ENCODE measurements at regions not wholly inside any gene's neighbourhood (a gene's known extent, or its start where the extent isn't known, plus 50 kb on each side); places are given as distances from the start of the nearest gene placed in this dataset.

GRCh38 chr2:217647925-217648324 is 354.9 kb downstream of the TNS1 start:
- H3K9me3 ChIP-seq (replicated peaks in 1 of 2; ENCODE audit: control insufficient read depth in 2 of 2, insufficient read depth in 1 of 2, low read depth in 1 of 2, low read length in 2 of 2), result no peaks in the 10 kb centered on the region
- no peaks in the 10 kb centered on the region for H3K27me3 ChIP-seq (ENCODE audit: control insufficient read depth in 3 of 3, insufficient read depth in 3 of 3, low read depth in 1 of 3, low read length in 3 of 3)
- no peak overlapping the region for H3K4me3 ChIP-seq (ENCODE audit: low read length in 2 of 2)
- H3K79me1 ChIP-seq (ENCODE audit: low read depth, low read length), result no peaks in the 10 kb centered on the region
- H2BK5ac ChIP-seq (ENCODE audit: low read length), result no peak overlapping the region
- no peak overlapping the region for H3K4me2 ChIP-seq (ENCODE audit: insufficient read depth, low read length, poor library complexity, severe bottlenecking)
- H4K8ac ChIP-seq (ENCODE audit: low read depth, low read length), result no peak overlapping the region
- no peak overlapping the region for H3K18ac ChIP-seq (ENCODE audit: low read length)
- DNase-seq (ENCODE audit: low spot score), result no peak
- peaks cover 0 to 7% of the 10 kb centered on the region in 2 donors for H3K4me1 ChIP-seq (ENCODE audit: control insufficient read depth in 2 of 2, insufficient read depth in 1 of 2, low read depth in 1 of 2, low read length in 2 of 2)
- H3K4ac ChIP-seq (ENCODE audit: low read length), result no peak overlapping the region
- no peak overlapping the region for H2BK12ac ChIP-seq (ENCODE audit: low read length)
- no peak overlapping the region for H3K9ac ChIP-seq (ENCODE audit: low read depth, low read length, poor library complexity)
- no peak overlapping the region for H2AFZ ChIP-seq (ENCODE audit: low read length)
- H2BK120ac ChIP-seq (ENCODE audit: low read depth, low read length), result no peak overlapping the region
- H4K91ac ChIP-seq (ENCODE audit: low read depth, low read length, poor library complexity), result no peak overlapping the region
- H3K14ac ChIP-seq (ENCODE audit: low read length), result no peak overlapping the region
- no peak overlapping the region for H2AK5ac ChIP-seq (ENCODE audit: low read depth, low read length)
- no peak overlapping the region for H3K27ac ChIP-seq (replicated peaks; ENCODE audit: low read length)
- H2BK15ac ChIP-seq (ENCODE audit: low read length), result no peak overlapping the region
- no CpG with 5 or more reads among the region's 2 CpGs for WGBS, 2 donors (ENCODE audit: extremely low coverage in 2 of 2, insufficient read length in 2 of 2, insufficient replicate concordance in 1 of 2)
- H3K23ac ChIP-seq (ENCODE audit: low read depth, low read length, poor library complexity), result no peak overlapping the region
- no peaks in the 10 kb centered on the region for H3K36me3 ChIP-seq (replicated peaks in 1 of 2; ENCODE audit: control insufficient read depth in 2 of 2, insufficient read depth in 2 of 2, low read length in 2 of 2)

GRCh38 chr2:217647226-217647625 is 355.6 kb downstream of the TNS1 start:
- H2AK5ac ChIP-seq (ENCODE audit: low read depth, low read length), result no peak overlapping the region
- H3K4me2 ChIP-seq (ENCODE audit: insufficient read depth, low read length, poor library complexity, severe bottlenecking), result no peak overlapping the region
- H2BK5ac ChIP-seq (ENCODE audit: low read length), result no peak overlapping the region
- no peak overlapping the region for H3K27ac ChIP-seq (replicated peaks; ENCODE audit: low read length)
- H3K79me1 ChIP-seq (ENCODE audit: low read depth, low read length), result no peaks in the 10 kb centered on the region
- H3K4me3 ChIP-seq (ENCODE audit: low read length in 2 of 2), result no peak overlapping the region
- no peak overlapping the region for H3K23ac ChIP-seq (ENCODE audit: low read depth, low read length, poor library complexity)
- no peak overlapping the region for H3K4ac ChIP-seq (ENCODE audit: low read length)
- H3K27me3 ChIP-seq (ENCODE audit: control insufficient read depth in 3 of 3, insufficient read depth in 3 of 3, low read depth in 1 of 3, low read length in 3 of 3), result no peaks in the 10 kb centered on the region
- no peak overlapping the region for H4K8ac ChIP-seq (ENCODE audit: low read depth, low read length)
- no peak overlapping the region for H4K91ac ChIP-seq (ENCODE audit: low read depth, low read length, poor library complexity)
- H3K14ac ChIP-seq (ENCODE audit: low read length), result no peak overlapping the region
- no peak for DNase-seq (ENCODE audit: low spot score)
- no peak overlapping the region for H2AFZ ChIP-seq (ENCODE audit: low read length)
- no peak overlapping the region for H2BK120ac ChIP-seq (ENCODE audit: low read depth, low read length)
- no peaks in the 10 kb centered on the region for H3K9me3 ChIP-seq (replicated peaks in 1 of 2; ENCODE audit: control insufficient read depth in 2 of 2, insufficient read depth in 1 of 2, low read depth in 1 of 2, low read length in 2 of 2)
- H3K9ac ChIP-seq (ENCODE audit: low read depth, low read length, poor library complexity), result no peak overlapping the region
- no peak overlapping the region for H2BK15ac ChIP-seq (ENCODE audit: low read length)
- no peaks in the 10 kb centered on the region for H3K36me3 ChIP-seq (replicated peaks in 1 of 2; ENCODE audit: control insufficient read depth in 2 of 2, insufficient read depth in 2 of 2, low read length in 2 of 2)
- no peak overlapping the region for H2BK12ac ChIP-seq (ENCODE audit: low read length)
- H3K18ac ChIP-seq (ENCODE audit: low read length), result no peak overlapping the region
- peaks cover 0 to 7% of the 10 kb centered on the region in 2 donors for H3K4me1 ChIP-seq (ENCODE audit: control insufficient read depth in 2 of 2, insufficient read depth in 1 of 2, low read depth in 1 of 2, low read length in 2 of 2)

- Histone ChIP-seq H3K4ac (ENCODE audit: low read length) (no peak overlapping the region), H3K27ac (replicated peaks; ENCODE audit: low read length) (no peak overlapping the region), H3K23ac (ENCODE audit: low read depth, low read length, poor library complexity) (no peak overlapping the region), H3K4me2 (ENCODE audit: insufficient read depth, low read length, poor library complexity, severe bottlenecking) (no peak overlapping the region), H3K4me3 (ENCODE audit: low read length in 2 of 2) (no peak overlapping the region), H2BK120ac (ENCODE audit: low read depth, low read length) (no peak overlapping the region), H2BK12ac (ENCODE audit: low read length) (no peak overlapping the region), H3K9ac (ENCODE audit: low read depth, low read length, poor library complexity) (no peak overlapping the region), H3K79me1 (ENCODE audit: low read depth, low read length) (no peaks in the 10 kb centered on the region), H4K8ac (ENCODE audit: low read depth, low read length) (no peak overlapping the region), H3K27me3 (ENCODE audit: control insufficient read depth in 3 of 3, insufficient read depth in 3 of 3, low read depth in 1 of 3, low read length in 3 of 3) (no peaks in the 10 kb centered on the region), H3K14ac (ENCODE audit: low read length) (no peak overlapping the region), H3K4me1 (ENCODE audit: control insufficient read depth in 2 of 2, insufficient read depth in 1 of 2, low read depth in 1 of 2, low read length in 2 of 2) (peaks cover 0 to 7% of the 10 kb centered on the region in 2 donors), H3K18ac (ENCODE audit: low read length) (no peak overlapping the region), H2BK15ac (ENCODE audit: low read length) (no peak overlapping the region), H2AFZ (ENCODE audit: low read length) (no peak overlapping the region), H4K91ac (ENCODE audit: low read depth, low read length, poor library complexity) (no peak overlapping the region), H3K36me3 (replicated peaks in 1 of 2; ENCODE audit: control insufficient read depth in 2 of 2, insufficient read depth in 2 of 2, low read length in 2 of 2) (no peaks in the 10 kb centered on the region), H3K9me3 (replicated peaks in 1 of 2; ENCODE audit: control insufficient read depth in 2 of 2, insufficient read depth in 1 of 2, low read depth in 1 of 2, low read length in 2 of 2) (no peaks in the 10 kb centered on the region), H2BK5ac (ENCODE audit: low read length) (no peak overlapping the region), H2AK5ac (ENCODE audit: low read depth, low read length) (no peak overlapping the region)
- WGBS, 2 donors (ENCODE audit: extremely low coverage in 2 of 2, insufficient read length in 2 of 2, insufficient replicate concordance in 1 of 2), result no CpG with 5 or more reads among the region's 1 CpG
- no peak for DNase-seq (ENCODE audit: low spot score)
These were observed 356.9 kb downstream of the TNS1 start for GRCh38 chr2:217645896-217646295.

DNA sequence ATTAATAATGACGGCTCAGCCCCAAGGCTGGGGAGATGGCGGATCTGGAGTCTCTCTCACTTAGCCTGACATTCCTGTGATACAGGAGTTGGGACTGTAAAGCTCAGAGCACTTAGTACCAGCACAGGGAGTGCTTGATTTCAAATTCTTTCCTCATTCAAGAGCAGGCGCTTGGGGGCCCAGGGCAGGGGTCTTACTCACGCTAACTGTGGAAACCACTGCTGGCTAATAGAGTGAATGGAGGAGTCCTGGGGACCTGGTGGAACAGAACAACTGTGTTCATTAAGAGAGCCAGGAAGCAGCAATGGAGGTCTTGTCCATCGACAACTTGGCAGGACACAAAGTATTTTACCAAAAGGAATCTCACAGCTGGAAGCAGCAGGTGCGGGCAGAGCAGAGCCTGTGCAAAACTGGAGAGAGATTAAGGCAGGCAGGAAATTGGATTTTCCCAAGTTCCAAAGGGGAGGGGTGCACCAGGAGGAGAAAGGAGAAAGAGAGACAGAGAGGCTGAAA is 358.9 kb downstream of the TNS1 start:
- Histone ChIP-seq H3K4ac (ENCODE audit: low read length) (no peak overlapping the region), H3K4me2 (ENCODE audit: insufficient read depth, low read length, poor library complexity, severe bottlenecking) (no peak overlapping the region), H3K27ac (replicated peaks; ENCODE audit: low read length) (peak overlapping the region; percentile 8), H3K4me1 (ENCODE audit: control insufficient read depth in 2 of 2, insufficient read depth in 1 of 2, low read depth in 1 of 2, low read length in 2 of 2) (peaks cover 0 to 7% of the 10 kb centered on the region in 2 donors), H3K36me3 (replicated peaks in 1 of 2; ENCODE audit: control insufficient read depth in 2 of 2, insufficient read depth in 2 of 2, low read length in 2 of 2) (no peaks in the 10 kb centered on the region), H3K9me3 (replicated peaks in 1 of 2; ENCODE audit: control insufficient read depth in 2 of 2, insufficient read depth in 1 of 2, low read depth in 1 of 2, low read length in 2 of 2) (no peaks in the 10 kb centered on the region), H3K9ac (ENCODE audit: low read depth, low read length, poor library complexity) (no peak overlapping the region), H2BK15ac (ENCODE audit: low read length) (no peak overlapping the region), H3K27me3 (ENCODE audit: control insufficient read depth in 3 of 3, insufficient read depth in 3 of 3, low read depth in 1 of 3, low read length in 3 of 3) (no peaks in the 10 kb centered on the region), H4K8ac (ENCODE audit: low read depth, low read length) (no peak overlapping the region), H3K23ac (ENCODE audit: low read depth, low read length, poor library complexity) (no peak overlapping the region), H3K14ac (ENCODE audit: low read length) (no peak overlapping the region), H4K91ac (ENCODE audit: low read depth, low read length, poor library complexity) (no peak overlapping the region), H2BK5ac (ENCODE audit: low read length) (no peak overlapping the region), H2AK5ac (ENCODE audit: low read depth, low read length) (no peak overlapping the region), H3K18ac (ENCODE audit: low read length) (no peak overlapping the region), H3K79me1 (ENCODE audit: low read depth, low read length) (no peaks in the 10 kb centered on the region), H3K4me3 (ENCODE audit: low read length in 2 of 2) (no peak overlapping the region), H2AFZ (ENCODE audit: low read length) (no peak overlapping the region), H2BK120ac (ENCODE audit: low read depth, low read length) (no peak overlapping the region), H2BK12ac (ENCODE audit: low read length) (no peak overlapping the region)
- DNase-seq (ENCODE audit: low spot score), result no peak
- no CpG with 5 or more reads among the region's 6 CpGs for WGBS, 2 donors (ENCODE audit: extremely low coverage in 2 of 2, insufficient read length in 2 of 2, insufficient replicate concordance in 1 of 2)

All from neuronal stem cell (in vitro differentiated cells).